Suppressor macrophage treated with lipopolysaccharide for 1 hour (primary cell): ENCODE measurements at regions not wholly inside any gene's neighbourhood (a gene's known extent, or its start where the extent isn't known, plus 50 kb on each side); places are given as distances from the start of the nearest gene placed in this dataset.

ENCODE experiments used
- DNase-seq, 3 donors: peaks; one replicate each; pipeline ENCODE4 v3.0.0-alpha.2; 2020 to 2022

DNA sequence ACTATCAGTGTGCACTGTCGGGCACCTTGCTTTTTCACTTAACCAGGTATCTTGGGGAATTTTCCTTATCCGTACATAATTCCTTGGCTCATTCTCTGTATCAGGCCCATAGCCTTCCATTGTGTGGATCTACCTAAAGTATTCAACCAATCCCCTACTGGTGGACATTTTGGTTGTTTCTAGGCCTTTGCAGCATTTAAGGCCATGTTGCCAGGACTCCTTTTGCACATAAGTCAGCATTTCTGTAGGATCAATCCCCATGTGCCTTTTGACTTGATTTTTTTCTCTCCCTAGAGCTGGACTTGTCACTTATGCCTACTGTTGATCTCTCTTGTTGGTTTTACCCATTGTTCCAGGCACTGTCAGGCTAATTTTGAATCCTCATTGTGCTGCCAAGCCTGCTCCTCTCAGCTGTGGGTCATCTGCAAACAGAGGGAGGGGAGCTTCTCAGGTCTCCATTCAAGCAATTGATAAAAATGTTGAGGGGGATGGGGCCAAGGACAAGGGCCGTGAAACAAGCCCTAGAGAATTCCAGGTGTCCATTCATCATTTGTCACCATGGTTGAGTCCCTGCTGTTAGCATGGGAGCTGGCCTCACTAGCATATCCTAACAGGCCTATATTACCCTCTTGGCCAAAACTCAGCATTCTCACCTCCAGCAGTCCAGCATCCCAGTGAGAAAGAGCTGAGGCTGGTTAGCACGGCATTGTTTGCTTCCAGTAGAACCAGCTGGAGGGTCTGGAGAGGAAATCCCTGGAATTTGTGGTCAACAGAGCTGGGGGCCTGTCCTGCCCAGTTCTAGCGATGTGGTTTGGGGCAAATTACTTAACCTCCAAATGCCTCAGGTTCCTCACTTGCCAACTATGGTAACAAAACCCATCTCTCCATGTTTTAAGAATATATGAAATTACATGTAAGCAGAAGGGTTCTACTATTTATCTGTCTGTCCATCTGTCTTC is 178.4 kb downstream of the MRPL14 start:
- DNase-seq = no peak

DNA sequence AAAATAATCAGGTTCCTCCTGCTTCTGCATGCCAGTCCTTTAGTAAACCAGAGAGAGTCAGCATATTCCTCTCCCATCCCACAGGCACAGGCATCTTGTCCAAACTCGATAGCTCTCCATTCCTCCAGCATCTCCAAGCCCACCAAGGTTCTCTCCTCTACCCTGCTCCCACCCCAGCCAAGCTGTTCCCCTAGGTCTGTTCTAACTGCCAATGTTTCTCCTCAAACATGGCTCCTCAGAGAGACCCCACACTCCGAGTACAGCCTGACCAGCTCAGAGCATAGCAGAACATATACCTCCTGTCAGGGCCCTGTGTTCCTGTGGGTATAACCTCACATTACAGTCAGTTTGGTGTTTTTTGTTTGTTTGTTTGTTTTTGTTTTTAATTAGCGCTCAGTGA is 177.8 kb downstream of the VEGFA start:
- DNase-seq = no peak

DNA sequence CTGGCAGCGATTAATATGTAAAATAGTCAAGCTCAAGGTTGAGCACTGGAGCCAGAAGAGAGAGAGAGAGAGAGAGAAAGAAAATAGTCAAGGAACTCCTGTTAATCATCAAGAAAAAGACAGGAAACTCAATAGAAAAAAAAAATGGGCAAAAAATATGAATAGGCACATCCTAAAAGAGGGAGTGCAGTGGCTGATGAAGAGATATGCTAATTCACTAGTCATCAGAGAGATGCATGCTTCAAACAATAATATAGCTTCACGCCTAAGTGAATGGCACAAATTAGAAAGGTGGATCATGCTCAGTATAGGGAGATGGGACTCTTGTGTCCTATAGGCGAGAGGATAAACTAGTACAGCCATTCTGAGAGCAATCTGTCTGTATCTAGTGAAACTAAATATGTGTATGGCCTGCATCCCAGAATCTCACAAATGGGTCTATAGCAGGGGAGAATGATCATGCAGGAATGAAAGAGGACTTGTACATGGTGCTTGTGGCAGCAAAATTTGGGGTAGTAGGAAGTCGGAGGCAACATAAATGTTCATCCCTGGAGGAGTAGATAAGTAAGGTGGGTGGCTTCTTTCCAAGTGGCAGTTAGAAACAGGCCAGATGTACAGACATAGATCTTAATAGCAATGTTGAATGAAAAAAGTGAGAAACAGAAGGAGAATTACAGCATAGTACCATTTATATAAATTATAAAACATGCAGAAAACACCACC is 176.8 kb downstream of the VEGFA start:
- no peak for DNase-seq

DNA sequence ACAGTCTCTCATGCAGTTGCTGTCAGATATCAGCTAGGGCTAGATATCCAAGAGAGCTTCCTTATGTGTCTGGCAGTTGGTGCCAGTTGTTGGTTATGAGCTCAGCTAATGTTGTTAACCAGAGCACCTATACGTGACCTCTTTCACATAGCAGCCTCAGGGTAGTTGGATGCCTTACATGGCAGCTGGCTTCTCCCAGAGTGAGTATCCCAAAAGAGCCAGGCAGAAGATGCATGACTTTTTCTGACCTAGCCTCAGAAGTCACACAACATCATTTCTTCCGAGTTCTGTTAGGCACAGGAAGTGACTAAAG is 175.7 kb downstream of the VEGFA start:
- no peak for DNase-seq

DNA sequence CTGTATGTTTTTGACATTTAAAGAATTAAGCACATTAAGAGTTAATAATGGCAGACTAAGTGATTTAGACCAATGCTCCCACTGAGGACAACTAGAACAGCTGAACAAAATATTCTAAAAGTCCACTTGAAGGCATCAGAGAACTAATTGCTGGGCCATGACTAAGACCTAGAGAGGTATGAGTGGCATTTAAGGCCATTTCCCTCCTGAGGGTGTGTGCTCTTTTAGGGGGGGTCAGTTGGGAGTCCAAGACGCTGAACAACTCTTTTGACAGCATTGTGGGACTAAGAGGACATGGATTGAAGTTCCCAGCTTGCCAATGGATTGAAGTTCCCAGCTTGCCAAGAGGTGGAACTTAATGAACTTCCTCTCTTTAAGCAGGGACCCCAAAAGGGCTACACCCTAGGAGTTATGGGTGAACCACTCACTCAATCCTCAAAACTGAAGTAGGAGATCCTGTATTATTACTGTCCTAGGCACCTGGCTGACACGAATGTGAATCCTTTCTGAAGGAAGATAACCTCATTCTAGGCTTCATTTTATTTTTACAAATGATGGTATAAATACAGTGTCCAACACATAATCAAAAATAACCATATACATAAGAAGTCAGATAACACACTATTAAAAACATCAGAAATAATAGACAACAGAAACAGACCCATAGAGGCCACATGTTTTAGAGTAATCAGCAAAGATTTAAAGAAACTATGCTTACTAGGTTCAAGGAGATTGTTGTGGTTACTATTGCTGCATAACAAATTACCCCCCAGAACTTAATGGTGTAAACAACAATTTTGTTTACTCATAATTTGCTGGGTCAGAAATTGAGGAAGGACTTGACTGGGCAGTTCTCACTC is 175.1 kb downstream of the VEGFA start:
- DNase-seq = no peak

DNA sequence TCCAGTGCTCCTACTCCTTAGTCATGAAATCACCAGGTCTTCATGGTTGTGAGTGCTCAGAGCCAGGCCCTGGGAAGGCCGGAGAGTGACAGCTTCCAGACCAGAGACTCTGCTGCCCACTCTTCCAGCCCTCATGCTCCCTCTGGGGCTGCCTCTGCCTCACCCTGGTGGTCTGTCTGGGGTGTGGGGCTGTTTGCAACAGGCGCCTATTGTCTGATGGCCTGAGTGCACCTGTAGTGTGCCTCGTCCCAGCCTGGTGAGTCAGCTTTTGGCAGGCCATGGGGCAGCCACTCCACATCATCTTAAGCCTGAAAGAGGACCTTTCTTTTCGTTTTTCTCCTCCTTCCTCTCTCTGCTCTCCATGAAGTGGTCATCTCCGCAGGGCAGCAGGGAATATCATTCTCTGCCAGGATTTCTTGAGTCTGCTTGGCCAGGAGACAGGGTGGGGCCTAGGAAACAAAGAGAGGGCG is 173.8 kb downstream of the VEGFA start:
- no peak for DNase-seq

DNA sequence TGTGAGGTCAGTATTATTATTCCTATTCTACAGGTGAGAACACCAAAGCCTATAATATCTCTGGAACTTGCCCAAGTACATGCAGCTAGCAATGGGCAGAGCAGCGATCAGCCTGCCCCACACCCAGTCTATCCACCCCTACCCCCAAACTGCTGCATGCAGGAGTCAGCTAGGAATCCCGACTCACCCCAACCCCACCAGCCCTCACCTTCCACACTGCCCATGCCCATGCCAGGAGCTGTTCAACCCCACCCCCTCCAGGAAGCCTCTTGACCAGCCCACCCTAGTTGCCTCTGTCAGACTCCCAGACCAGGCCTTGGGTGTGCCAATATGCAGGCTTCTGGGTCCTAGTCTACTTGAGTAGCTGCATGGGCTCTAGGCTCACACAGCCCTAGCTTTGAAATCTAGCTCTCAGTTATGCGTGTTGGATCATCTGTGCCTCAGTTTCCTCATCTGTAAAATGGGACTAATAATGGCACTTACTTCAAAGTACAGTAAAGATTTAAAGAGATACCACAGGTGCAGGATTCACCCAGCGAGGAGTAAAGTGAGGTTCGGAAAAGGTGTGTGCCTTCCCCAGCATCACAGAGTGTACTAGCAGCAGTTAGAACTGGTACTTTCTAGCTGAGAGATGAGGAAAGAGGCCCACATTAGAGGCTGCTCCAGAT is 173.2 kb downstream of the VEGFA start:
- no peak for DNase-seq

DNA sequence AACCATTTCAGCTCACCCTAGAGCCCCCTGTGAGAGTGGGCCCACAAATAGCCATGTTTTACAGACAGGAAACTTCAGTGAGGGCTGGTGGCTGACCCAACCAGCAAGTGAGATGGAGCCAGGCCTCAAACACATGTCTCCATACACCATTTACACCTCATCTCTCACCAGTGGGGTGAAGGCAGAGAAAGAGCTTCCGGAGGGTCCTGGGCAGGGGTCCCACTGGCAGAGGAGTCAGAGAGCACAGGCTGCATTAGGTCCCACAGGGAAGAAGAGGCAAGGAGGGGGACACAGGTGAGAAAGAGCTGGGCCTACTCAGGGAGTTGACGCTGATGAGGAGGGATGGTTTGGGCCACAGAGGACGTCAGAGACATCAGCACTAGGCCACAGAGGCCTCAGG is 172.6 kb downstream of the VEGFA start:
- no peak for DNase-seq

DNA sequence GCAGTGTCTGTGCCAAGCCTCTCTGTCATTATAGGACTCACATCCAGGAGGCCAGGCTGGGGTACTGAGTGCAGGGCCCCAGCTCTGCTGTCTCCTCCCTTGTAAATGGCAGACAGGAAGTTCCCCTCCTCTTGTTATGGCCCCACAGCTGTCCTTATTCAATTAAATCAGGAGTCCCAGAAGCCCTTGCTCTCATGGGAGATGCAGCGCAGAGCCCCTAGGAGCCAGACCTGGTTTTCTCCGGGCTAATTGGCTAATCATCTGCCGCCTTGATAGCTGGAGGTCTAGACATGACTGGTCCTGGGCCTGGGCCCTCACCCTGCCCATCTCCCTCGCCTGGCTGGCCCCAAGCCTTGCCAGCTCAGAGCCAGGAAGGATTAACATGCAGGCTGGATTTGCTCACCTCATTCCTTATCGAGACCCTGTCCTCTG is 172.0 kb downstream of the VEGFA start:
- no peak for DNase-seq

DNA sequence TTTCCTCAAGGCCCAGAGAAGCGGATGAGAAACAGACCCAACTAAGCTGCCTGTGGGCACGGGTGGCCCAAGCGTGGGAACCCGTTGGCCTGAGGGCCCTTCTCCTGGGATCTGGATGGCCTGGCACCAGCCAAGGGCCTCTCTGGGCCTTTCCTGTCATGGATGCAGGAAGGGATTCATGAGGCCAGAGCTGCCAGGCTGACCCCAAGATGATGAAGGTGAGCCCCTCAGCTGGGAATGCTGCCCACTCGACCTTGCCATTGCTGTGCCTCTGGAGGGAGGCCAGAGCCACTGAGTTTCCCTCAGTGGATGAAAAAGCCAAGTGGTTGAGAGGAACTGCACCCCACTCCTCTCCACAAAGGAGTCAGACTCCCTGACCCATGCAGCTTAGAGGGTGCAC is 171.2 kb downstream of the VEGFA start:
- DNase-seq = no peak

DNA sequence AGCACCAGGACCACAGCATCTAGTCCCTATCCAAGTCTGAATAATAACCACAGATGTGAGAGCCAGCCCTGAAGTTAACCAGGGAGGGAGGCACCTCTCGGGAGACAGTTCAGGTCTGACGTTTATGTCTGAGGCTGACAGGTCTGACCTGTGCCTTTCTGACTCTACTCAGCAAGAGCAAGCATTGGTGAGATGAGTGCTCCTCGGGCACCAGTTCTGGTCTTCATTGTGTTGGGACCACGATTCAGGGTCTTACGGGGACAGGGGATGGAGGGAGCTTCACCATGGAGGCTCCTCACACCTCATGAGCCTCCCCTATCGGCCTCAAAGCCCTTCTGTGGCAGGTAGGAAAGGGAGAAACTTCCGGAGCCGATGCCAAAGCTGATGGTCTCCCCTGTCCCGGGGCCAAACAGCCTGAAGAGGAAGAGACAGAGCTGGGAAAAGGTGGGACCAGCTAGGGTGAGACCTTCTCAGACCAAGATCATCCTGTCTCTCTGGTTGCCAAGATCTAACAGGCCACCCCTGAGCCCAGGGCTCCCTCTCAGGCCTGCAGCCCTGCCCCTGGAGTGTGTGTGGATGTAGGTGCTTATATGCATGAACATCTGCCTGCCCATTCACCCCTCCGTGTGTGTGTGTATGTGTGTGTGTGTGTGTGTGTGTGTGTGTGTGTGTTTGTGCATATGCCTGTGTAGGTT is 170.5 kb downstream of the VEGFA start:
- DNase-seq = no peak

DNA sequence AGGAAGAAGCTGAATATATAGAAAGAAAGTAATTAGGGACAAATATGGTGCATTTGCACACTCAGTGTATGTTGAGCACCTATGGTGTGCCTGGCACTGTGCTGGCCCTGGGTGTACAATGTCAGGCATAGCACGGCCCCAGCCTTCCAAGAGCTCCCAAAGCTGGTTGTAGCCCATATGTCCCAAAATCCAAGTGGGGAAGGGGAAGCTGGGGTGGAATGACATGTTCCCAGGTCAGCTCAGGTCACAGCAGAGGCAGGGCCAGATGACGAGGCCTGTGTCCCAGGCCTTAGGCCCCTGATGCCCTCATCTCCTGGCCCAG is 170.0 kb downstream of the VEGFA start:
- no peak for DNase-seq

DNA sequence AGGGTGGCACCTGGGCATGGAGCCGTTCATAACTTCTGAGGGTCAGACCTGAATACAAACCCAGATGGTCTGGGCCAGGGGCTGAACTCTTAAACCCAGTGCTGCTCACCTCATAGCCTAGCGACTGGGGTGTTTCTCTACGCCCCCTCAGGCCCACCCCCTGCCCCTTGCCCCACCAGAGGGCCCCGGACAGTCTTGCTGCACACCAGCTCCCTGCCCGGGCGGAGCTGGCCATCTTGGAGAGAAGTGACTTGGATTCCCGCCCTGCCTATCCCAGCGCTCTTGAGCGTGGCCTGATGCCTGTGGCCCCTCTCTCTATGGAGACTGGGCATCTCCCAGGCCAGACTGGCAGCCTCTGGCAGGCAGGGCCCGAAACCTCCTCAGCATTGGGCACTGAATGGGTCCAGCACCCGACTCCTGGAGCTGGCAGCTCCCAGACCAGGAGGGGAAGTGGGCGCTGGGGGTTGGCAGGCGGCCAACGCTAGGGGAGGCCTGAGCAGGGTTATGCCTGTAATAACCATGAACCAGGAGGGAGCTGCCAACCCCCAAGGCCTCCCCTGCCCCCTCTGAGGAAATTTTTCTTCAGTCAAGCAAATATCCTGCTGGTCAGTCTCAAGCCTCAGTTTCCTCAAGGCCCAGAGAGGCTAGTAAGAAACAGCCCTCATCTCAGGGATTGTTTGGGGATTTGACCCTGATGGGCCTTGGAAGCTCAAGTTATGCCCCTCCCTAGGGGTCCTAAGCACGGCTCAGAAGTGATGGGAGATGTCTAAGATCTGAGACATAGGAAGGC is 169.5 kb downstream of the VEGFA start:
- peak; percentile 30 to 50 (median 33) for DNase-seq

DNA sequence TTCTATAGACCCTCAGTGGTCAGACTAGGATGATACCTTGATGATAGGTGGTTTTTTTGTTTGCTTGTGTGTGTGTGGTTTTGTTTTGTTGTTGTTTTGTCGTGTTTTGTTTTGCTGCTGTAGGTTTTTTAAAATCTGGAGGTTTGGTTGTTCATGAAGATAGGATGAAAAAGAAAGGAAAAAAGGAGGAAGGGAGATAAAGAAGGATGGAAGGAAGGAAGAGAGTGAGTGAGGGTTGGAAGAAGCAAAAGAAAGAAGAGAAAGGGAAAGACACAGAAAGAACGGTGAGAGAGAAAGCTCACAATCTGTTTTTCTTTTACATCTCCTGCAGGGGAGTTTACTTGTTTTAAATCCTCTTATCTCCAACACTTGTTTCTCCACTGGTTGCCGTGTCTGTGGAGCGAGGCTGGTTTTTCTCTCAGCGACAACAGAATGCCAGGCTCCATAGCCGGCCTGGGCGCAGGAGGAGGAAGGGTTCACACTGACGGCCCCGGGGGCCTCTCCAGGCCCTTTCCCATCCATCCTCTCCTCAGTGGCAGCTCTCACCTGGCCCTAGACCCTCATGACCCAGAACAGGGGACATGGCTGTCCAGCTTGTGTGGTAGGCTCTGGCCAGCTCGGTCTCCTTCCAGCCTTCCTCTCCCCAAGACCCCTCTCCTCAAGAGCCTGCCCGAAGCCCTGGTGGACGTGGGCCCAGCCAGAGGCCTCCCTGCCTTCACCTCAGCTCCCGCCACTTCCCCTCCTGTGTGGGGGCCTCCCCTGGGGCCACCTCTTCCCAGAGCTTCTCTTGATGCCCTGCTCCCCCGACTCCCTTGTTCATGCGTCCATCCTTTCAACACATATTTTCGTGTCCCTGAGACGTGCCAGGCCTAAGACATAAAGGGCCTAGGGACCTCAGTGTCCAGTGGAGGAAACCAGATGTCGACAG is 168.4 kb downstream of the VEGFA start:
- DNase-seq = no peak

DNA sequence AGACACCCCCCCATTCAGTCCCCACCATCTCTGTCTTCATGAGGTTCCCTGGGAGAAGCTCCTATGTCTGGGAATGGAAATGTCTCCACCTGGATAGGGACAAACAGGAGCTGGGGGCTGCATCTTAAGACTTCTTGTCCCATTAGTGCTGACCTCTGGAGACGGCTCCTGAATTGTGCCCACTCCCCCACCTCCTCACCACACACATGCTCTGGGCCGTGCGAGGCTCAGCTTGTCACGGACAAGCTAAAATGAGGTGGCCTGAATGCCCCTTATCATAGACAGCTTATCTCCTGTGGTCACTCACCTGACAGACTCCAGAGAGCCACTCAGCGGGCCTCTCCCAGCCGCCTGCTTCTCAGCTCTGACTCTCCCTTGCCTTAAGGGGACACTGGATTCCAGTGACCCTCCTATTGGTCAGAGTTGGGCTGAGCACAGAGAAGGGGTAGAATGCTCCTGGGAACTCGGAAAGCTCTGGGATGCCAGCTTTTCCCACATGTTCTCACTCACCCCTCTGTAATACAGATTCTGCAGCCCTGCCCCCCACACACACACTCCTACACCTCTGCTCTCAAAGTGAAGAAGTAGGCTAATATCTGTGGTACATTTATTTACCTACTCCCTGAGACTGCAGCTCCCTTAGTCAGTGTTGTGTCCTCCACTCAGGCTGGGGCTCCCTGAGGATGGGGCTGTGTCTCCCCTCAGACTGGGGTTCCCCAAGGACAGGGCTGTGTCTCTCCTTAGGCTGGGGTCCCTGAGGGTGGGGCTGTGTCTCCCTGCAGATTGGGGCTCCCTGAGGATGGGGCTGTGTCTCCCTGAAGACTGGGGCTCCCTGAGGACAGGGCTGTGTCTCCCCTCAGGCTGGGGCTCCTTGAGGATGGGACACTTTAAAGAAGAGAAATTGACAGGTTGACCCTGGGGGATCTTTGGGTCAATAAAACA is 167.5 kb downstream of the VEGFA start:
- DNase-seq = no peak

DNA sequence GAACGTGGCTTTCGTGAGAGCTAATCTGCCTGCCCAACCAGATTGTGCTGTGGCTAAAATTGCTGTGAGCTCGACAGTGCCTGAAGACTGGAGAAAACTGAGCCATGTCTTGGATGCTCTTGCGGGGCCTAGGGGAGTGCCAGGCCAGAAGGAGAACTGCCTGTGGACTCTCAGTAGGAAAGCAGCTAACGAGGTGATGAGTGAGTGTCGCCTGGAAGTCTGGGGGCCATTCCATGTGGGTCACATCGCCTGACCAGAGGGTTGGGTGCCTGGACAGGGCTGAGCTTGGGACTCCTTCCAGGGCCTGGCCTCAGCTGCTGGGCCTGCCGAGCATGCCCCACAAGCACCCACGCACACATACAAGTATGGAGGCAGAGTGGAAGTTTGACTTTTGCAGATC is 166.5 kb downstream of the VEGFA start:
- DNase-seq = no peak

DNA sequence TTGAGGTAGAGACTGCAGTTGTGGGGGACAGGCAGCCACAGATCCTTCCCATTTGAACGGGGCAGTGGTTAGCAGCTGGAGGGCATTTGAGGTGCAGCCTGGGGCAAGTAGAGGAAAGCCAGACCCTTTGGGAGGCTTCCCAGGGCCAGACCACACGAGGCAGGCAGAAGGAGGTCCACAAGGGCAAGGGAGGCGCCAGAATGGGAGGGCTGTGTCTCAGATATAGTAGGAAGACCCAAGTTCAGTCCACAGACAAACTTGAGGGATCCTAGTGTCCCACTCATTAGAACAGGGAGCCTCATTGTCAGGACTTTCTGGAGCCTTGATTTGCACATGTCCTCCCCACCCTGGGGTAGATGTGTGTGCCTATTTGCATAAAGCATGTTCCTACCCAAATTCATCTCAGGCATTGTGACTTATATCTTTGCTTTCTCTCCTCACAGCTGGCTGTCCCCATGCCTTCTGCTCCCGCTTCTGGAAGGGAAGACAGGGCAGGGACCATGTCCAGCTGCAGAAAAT is 166.0 kb downstream of the VEGFA start:
- no peak for DNase-seq

DNA sequence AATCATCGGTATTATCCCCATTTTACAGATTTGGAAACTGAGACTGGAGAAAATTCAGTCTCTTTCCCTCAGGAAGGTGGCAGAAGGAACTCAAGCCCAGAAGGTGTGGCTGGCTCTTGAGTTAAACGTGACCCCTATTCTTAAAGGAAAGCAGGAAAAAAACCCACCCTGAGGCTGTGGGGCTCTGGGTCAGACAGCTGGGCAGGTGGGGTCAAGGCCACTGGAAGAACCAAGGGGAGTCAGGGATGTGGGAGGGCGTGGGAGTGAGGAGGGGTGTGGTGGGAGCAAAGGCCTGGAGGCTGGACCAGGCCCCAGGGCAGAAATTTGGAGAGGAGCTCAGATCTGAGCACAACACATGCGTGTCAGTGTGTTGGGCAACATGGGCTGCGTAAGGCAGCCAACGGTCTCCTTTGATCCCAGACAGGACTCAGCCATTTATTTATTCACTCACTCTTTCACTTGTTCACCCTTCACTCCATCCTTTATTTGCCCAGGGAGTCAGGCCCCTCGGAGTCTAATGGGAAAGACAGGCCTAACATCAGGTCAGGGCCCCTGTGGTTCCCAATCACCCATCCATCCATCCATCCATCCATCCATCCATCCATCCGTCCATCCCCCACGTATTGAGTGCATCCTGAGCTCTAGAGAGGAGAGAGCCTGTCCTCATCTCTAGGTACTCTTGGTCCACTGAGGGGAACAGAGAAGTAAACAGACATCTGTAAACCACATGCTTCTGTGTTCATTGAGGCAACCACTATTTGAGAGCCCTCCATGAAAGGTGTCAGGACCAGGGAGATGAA is 165.0 kb downstream of the VEGFA start:
- DNase-seq = no peak
